GM23338 (cell line): ENCODE measurements at regions not wholly inside any gene's neighbourhood (a gene's known extent, or its start where the extent isn't known, plus 50 kb on each side); places are given as distances from the start of the nearest gene placed in this dataset.

Experiments used
- CREB1 ChIP-seq: fragments of 250-450 bp; sonication (Bioruptor Pico); IDR thresholded peaks from 2 replicates; pipeline ENCODE4 v1.5.0; 2020; ENCODE audit warnings: low read depth, mild to moderate bottlenecking, moderate library complexity
- EZH2 ChIP-seq: fragments of 200-600 bp; sonication (generic); IDR thresholded peaks from one replicate; pipeline ENCODE4 v1.8.0; 2017; ENCODE audit warnings: antibody characterized with exemption, mild to moderate bottlenecking, low read depth; ENCODE audit not compliant: unreplicated experiment
- EZH2phosphoT487 ChIP-seq: fragments of 200-600 bp; sonication (generic); IDR thresholded peaks from one replicate; pipeline ENCODE4 v1.8.1; 2018; ENCODE audit warnings: antibody characterized with exemption; ENCODE audit not compliant: unreplicated experiment
- JUNB ChIP-seq: IDR thresholded peaks from one replicate; pipeline ENCODE4 v1.6.1; 2016; ENCODE audit warnings: antibody characterized with exemption; ENCODE audit not compliant: unreplicated experiment
- TF ChIP-seq, protein P1 (sequence below): IDR thresholded peaks from one replicate; pipeline ENCODE4 v1.6.1; 2018; ENCODE audit warnings: antibody characterized with exemption; ENCODE audit not compliant: unreplicated experiment
- TF ChIP-seq, protein P2 (sequence below), 2 experiments: fragments of 200-600 bp in 1 of 2; sonication (generic) in 1 of 2; conservative IDR thresholded peaks; 2 replicates each; pipeline versions ENCODE4 v1.5.1 to v1.6.1; 2016 to 2017; ENCODE audit warnings: antibody characterized with exemption in 2 of 2, low read depth in 2 of 2, mild to moderate bottlenecking in 2 of 2, moderate library complexity in 1 of 2
- TF ChIP-seq, protein P3 (sequence below): IDR thresholded peaks from 2 replicates; pipeline ENCODE4 v1.6.1; 2016; ENCODE audit warnings: antibody characterized with exemption
- TF ChIP-seq, protein P4 (sequence below): fragments of 250-450 bp; sonication (Bioruptor Pico); IDR thresholded peaks from 2 replicates; pipeline ENCODE4 v1.5.0; 2020; ENCODE audit warnings: mild to moderate bottlenecking, moderate library complexity

DNA sequence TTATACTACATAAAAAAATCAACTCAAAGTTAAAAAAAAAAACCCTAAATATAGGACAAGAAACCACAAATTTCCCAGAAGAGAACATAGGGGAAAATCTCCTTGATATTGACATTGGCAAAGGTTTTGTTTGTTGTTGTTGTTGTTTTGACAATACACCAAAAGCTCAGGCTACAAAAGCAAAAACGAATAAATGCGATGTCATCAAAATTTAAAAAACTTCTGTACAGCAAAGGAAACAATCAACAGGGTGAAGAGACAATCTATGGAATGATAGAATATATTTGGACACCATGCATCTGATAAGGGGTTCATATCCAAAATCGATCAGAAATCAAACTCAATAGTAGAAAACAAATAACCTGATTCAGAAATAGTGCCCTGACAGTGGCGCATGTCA is 65.0 kb upstream of the L3MBTL4 start:
- TF ChIP-seq, protein P1, sequence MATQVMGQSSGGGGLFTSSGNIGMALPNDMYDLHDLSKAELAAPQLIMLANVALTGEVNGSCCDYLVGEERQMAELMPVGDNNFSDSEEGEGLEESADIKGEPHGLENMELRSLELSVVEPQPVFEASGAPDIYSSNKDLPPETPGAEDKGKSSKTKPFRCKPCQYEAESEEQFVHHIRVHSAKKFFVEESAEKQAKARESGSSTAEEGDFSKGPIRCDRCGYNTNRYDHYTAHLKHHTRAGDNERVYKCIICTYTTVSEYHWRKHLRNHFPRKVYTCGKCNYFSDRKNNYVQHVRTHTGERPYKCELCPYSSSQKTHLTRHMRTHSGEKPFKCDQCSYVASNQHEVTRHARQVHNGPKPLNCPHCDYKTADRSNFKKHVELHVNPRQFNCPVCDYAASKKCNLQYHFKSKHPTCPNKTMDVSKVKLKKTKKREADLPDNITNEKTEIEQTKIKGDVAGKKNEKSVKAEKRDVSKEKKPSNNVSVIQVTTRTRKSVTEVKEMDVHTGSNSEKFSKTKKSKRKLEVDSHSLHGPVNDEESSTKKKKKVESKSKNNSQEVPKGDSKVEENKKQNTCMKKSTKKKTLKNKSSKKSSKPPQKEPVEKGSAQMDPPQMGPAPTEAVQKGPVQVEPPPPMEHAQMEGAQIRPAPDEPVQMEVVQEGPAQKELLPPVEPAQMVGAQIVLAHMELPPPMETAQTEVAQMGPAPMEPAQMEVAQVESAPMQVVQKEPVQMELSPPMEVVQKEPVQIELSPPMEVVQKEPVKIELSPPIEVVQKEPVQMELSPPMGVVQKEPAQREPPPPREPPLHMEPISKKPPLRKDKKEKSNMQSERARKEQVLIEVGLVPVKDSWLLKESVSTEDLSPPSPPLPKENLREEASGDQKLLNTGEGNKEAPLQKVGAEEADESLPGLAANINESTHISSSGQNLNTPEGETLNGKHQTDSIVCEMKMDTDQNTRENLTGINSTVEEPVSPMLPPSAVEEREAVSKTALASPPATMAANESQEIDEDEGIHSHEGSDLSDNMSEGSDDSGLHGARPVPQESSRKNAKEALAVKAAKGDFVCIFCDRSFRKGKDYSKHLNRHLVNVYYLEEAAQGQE, result no peak
- TF ChIP-seq, protein P2, sequence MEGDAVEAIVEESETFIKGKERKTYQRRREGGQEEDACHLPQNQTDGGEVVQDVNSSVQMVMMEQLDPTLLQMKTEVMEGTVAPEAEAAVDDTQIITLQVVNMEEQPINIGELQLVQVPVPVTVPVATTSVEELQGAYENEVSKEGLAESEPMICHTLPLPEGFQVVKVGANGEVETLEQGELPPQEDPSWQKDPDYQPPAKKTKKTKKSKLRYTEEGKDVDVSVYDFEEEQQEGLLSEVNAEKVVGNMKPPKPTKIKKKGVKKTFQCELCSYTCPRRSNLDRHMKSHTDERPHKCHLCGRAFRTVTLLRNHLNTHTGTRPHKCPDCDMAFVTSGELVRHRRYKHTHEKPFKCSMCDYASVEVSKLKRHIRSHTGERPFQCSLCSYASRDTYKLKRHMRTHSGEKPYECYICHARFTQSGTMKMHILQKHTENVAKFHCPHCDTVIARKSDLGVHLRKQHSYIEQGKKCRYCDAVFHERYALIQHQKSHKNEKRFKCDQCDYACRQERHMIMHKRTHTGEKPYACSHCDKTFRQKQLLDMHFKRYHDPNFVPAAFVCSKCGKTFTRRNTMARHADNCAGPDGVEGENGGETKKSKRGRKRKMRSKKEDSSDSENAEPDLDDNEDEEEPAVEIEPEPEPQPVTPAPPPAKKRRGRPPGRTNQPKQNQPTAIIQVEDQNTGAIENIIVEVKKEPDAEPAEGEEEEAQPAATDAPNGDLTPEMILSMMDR (conservative IDR thresholded peaks at IDR 0.05; ENCODE audit: low read depth in 2 of 2), result no peak
- TF ChIP-seq, protein P3, sequence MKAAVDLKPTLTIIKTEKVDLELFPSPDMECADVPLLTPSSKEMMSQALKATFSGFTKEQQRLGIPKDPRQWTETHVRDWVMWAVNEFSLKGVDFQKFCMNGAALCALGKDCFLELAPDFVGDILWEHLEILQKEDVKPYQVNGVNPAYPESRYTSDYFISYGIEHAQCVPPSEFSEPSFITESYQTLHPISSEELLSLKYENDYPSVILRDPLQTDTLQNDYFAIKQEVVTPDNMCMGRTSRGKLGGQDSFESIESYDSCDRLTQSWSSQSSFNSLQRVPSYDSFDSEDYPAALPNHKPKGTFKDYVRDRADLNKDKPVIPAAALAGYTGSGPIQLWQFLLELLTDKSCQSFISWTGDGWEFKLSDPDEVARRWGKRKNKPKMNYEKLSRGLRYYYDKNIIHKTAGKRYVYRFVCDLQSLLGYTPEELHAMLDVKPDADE, result no peak
- TF ChIP-seq EZH2, result no peak
- no peak for TF ChIP-seq EZH2phosphoT487
- TF ChIP-seq CREB1 (CRISPR knock-in tag), result no peak
- TF ChIP-seq JUNB, result no peak
- TF ChIP-seq, protein P4, sequence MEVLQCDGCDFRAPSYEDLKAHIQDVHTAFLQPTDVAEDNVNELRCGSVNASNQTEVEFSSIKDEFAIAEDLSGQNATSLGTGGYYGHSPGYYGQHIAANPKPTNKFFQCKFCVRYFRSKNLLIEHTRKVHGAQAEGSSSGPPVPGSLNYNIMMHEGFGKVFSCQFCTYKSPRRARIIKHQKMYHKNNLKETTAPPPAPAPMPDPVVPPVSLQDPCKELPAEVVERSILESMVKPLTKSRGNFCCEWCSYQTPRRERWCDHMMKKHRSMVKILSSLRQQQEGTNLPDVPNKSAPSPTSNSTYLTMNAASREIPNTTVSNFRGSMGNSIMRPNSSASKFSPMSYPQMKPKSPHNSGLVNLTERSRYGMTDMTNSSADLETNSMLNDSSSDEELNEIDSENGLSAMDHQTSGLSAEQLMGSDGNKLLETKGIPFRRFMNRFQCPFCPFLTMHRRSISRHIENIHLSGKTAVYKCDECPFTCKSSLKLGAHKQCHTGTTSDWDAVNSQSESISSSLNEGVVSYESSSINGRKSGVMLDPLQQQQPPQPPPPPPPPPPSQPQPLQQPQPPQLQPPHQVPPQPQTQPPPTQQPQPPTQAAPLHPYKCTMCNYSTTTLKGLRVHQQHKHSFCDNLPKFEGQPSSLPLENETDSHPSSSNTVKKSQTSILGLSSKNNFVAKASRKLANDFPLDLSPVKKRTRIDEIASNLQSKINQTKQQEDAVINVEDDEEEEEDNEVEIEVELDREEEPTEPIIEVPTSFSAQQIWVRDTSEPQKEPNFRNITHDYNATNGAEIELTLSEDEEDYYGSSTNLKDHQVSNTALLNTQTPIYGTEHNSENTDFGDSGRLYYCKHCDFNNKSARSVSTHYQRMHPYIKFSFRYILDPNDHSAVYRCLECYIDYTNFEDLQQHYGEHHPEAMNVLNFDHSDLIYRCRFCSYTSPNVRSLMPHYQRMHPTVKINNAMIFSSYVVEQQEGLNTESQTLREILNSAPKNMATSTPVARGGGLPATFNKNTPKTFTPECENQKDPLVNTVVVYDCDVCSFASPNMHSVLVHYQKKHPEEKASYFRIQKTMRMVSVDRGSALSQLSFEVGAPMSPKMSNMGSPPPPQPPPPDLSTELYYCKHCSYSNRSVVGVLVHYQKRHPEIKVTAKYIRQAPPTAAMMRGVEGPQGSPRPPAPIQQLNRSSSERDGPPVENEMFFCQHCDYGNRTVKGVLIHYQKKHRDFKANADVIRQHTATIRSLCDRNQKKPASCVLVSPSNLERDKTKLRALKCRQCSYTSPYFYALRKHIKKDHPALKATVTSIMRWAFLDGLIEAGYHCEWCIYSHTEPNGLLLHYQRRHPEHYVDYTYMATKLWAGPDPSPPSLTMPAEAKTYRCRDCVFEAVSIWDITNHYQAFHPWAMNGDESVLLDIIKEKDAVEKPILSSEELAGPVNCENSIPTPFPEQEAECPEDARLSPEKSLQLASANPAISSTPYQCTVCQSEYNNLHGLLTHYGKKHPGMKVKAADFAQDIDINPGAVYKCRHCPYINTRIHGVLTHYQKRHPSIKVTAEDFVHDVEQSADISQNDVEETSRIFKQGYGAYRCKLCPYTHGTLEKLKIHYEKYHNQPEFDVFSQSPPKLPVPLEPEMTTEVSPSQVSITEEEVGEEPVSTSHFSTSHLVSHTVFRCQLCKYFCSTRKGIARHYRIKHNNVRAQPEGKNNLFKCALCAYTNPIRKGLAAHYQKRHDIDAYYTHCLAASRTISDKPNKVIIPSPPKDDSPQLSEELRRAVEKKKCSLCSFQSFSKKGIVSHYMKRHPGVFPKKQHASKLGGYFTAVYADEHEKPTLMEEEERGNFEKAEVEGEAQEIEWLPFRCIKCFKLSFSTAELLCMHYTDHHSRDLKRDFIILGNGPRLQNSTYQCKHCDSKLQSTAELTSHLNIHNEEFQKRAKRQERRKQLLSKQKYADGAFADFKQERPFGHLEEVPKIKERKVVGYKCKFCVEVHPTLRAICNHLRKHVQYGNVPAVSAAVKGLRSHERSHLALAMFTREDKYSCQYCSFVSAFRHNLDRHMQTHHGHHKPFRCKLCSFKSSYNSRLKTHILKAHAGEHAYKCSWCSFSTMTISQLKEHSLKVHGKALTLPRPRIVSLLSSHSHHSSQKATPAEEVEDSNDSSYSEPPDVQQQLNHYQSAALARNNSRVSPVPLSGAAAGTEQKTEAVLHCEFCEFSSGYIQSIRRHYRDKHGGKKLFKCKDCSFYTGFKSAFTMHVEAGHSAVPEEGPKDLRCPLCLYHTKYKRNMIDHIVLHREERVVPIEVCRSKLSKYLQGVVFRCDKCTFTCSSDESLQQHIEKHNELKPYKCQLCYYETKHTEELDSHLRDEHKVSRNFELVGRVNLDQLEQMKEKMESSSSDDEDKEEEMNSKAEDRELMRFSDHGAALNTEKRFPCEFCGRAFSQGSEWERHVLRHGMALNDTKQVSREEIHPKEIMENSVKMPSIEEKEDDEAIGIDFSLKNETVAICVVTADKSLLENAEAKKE (CRISPR knock-in tag), result no peak
